GM10248 (cell line): ENCODE measurements at regions not wholly inside any gene's neighbourhood (a gene's known extent, or its start where the extent isn't known, plus 50 kb on each side); places are given as distances from the start of the nearest gene placed in this dataset.

Experiments used
- CTCF ChIA-PET: fragments of 300-600 bp; sonication (Branson Sonifier 250); formaldehyde crosslinking; extraction: SDS; loops from one replicate; lab custom pipeline; 2021; ENCODE audit warnings: antibody characterized with exemption; lab: Yijun Ruan, JAX
- POLR2A ChIA-PET: fragments of 350-650 bp; sonication (Branson Sonifier 250); formaldehyde crosslinking; extraction: SDS; loops from one replicate; lab custom pipeline; 2020; ENCODE audit warnings: antibody characterized with exemption; lab: Yijun Ruan, JAX
- DNase-seq: peaks from one replicate; pipeline ENCODE4 v3.0.0; 2012; ENCODE audit errors: extremely low spot score
- CTCF ChIP-seq: IDR thresholded peaks from 2 replicates; pipeline ENCODE4 v1.5.1; 2012; ENCODE audit warnings: mild to moderate bottlenecking, low read depth; ENCODE audit errors: extremely low read depth, missing control alignments, control extremely low read depth

- no peak for DNase-seq
- ChIA-PET CTCF (no interaction called here), POLR2A (no interaction called here)
- TF ChIP-seq CTCF: no peak
These were observed 198.3 kb downstream of the PCDH10 start for GRCh38 chr4:133347409-133347808.

GRCh38 chr4:133324491-133324890, 175.4 kb downstream of the PCDH10 start:
- no peak for TF ChIP-seq CTCF
- no peak for DNase-seq
- ChIA-PET POLR2A (no interaction called here), CTCF (no interaction called here)

- TF ChIP-seq CTCF: no peak
- CTCF ChIA-PET: no interaction called here
- POLR2A ChIA-PET: no interaction called here
These were observed 174.6 kb downstream of the PCDH10 start for GRCh38 chr4:133323670-133324069.

GRCh38 chr4:133320576-133321170, 171.6 kb downstream of the PCDH10 start:
- peak; percentile 21 for DNase-seq
- ChIA-PET CTCF (interaction anchor here (0.7 to 1.7 kb wide), 4 partner anchors 9 to 96 kb away, joined by 3 to 4 read pairs (median 3); no protein-coding TSS in a partner anchor), POLR2A (no interaction called here)
- TF ChIP-seq CTCF: peak; percentile 64

More at GRCh38 chr4:133323670-133324069, 174.6 kb downstream of the PCDH10 start:
- no peak for DNase-seq

GRCh38 chr4:133316909-133317308, 167.8 kb downstream of the PCDH10 start:
- ChIA-PET CTCF (no interaction called here), POLR2A (no interaction called here)
- TF ChIP-seq CTCF: no peak
- no peak for DNase-seq

- CTCF ChIA-PET: no interaction called here
- POLR2A ChIA-PET: no interaction called here
- no peak for TF ChIP-seq CTCF
- no peak for DNase-seq
These were observed 165.9 kb downstream of the PCDH10 start for GRCh38 chr4:133314991-133315390.
